OCI-LY3 (cell line): ENCODE measurements at regions not wholly inside any gene's neighbourhood (a gene's known extent, or its start where the extent isn't known, plus 50 kb on each side); places are given as distances from the start of the nearest gene placed in this dataset.
"Not testable (repeated sequence)": the region's sequence is repeated elsewhere in the genome, so short reads cannot be mapped to it uniquely, and the experiment has no call there.

Experiments used
- CTCF ChIP-seq: fragments of 200-600, 300-600 bp; sonication (generic); IDR thresholded peaks from 2 replicates; pipeline ENCODE4 v1.5.1; 2014; ENCODE audit warnings: antibody characterized with exemption, low read length, low read depth
- EZH2phosphoT487 ChIP-seq: fragments of 200-600 bp; shearing (Covaris generic); IDR thresholded peaks from 2 replicates; pipeline ENCODE4 v1.6.1; 2018; ENCODE audit warnings: antibody characterized with exemption, mixed run types, low read depth

DNA sequence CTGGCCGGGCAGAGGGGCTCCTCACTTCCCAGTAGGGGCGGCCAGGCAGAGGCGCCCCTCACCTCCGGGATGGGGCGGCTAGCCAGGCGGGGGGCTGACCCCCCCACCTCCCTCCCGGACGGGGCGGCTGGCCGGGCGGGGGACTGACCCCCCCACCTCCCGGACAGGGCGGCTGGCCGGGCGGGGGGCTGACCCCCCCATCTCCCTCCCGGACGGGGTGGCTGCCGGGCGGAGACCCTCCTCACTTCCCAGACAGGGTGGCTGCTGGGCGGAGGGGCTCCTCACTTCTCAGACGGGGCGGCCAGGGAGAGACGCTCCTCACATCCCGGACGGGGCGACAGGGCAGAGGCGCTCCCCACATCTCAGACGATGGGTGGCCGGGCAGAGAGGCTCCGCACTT, 66.4 kb upstream of the MEDAG start:
- not testable (repeated sequence) for TF ChIP-seq CTCF, EZH2phosphoT487
